EH (cell line): ENCODE measurements at regions not wholly inside any gene's neighbourhood (a gene's known extent, or its start where the extent isn't known, plus 50 kb on each side); places are given as distances from the start of the nearest gene placed in this dataset.

Experiments used
- DNase-seq: peaks from one replicate; pipeline ENCODE4 v3.0.0-alpha.2; 2015; ENCODE audit warnings: low read depth

DNA sequence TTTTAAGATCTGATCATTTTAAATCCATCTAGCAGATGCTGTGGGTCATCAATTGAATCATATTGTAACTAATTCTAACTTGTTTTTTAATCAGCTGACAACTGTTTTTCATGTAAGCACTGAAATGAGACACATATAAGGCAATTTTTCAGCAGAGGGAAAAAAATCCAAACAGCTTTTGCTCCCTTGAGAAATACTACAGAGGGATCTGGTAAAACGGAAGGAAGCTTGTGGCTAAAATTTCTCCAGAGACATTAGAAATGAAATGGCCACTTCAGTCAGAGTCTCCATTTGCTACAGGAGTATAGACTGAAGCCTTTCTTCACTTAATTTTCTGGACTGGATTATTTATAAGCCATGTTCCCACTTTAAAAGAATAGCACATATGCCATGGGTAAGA, 385.9 kb downstream of the MAN2A1 start:
- no peak for DNase-seq

DNA sequence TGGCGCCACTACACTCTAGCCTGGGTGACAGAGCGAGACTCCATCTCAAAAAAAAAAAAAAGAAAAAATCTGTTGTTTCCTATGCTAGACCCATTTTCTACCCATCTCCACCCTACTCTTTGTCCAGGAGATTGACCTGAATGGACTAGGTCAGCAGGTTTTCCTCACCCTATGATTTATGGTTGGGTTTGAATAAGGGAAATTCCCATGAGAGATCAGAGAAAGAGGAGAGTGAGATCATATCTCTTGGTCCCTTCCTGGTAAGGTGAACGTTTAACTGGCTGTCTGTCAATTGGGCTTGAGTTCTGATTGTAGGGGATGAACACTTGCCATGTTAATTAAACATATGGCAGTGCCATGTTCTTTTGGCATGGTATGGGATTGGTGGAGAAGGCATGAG, 387.4 kb downstream of the MAN2A1 start:
- no peak for DNase-seq

DNA sequence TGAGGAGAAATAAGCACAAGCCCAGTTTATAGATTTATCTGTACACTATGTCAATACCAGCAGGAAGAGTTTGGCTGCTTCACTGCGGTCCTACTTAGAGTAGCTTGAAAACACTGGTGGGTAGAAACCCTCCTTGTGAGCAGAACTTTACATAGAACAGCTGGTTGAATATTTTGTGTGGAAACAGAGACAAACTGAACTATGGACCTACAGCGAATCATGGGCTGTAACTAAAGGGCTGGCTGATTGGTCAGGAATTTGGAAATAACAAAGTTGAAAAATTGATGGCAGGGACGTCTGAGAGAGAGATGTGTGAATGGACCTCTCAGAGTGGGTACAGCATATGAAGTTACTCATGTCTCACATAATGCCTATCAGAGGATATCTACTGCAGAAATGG, 392.5 kb downstream of the MAN2A1 start:
- DNase-seq: no peak

DNA sequence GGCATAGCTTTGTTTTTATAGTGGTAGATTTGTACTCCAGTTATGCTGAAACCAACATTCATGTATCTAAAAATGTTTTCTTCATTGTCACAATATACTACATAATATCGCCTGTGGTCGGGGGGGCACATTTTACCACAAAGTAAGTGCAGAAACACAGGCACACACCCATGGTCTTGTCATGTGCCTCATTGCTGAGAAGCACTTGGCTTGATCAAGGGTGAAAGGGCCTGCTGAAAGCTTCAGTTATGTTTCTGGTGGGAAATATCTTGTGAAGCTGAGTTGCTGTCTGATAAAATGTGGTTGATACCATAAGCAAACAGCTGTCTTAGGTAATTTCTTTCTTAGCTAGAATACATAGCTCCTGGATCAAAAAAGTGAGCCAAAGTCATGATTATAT, 393.1 kb downstream of the MAN2A1 start:
- no peak for DNase-seq

DNA sequence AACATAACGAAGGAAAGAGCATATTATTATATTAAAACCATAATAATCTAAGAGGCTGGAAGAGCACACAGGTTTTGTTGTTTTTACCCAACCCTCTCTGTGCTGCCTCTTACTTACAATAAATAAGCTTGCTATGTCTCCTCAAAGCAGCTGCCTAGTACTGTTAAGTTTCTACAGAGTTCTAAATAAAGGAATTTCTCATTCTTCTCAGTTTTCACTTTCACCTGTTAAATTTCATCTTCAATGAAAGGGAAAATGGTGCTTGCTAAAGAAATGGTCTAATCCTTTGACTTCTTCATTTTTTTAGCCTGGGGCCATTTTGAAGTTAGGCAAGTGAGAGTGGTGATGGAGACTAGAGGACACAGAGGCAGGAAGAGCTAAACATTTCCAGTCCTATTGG, 396.1 kb downstream of the MAN2A1 start:
- DNase-seq: no peak

DNA sequence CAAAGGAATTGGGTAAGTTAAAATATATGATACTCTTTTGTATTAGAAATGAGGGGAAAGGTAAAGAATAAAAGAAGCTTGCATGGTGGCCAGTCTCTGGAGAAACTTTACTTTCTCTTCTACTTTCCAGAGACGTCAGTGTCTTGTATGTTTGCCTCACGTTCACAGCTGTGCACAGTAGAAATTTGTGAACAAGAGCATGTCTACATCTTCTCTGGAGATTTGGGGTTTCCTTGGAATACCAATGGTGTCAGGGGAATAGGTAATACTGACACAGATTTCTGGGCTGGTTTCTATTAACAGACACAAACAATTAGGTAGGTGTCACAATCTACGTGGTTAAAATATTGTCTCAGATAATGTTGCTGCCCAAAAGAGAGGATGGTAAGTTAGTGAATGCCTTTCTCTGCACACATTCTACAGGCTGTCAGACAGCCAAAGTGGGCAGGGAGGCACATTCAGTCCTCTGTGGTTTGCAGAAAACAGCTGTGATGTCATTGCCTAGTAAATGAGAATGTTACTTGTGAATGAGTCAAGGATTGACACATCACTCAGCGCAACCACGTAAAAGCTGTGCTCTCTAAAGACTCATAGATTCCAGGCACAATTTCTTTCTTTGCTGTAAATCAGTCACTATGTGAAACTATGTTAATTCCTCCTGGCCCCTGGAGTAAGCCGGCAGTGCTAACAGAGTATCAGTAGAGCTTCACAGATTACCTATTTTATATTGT, 397.1 kb downstream of the MAN2A1 start:
- DNase-seq: peak; percentile 24

DNA sequence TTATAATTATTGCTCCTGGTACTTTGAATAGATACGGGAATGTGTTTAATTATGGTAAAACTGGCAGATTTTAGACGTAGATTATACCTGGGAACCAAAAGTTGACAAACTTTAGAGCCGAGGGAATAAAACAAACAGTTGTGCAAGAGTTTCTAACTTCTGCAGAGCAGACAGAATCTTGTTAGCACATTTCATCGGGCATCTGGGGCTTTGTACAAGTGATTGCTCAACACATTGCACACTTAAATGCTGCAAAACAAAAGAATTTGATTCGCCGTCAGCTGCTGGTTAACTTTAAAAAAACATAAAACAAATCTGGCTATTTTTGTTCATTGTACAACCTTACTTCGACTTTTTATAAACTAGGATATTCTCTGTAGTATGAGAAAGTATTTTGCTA, 398.1 kb downstream of the MAN2A1 start:
- DNase-seq: no peak

DNA sequence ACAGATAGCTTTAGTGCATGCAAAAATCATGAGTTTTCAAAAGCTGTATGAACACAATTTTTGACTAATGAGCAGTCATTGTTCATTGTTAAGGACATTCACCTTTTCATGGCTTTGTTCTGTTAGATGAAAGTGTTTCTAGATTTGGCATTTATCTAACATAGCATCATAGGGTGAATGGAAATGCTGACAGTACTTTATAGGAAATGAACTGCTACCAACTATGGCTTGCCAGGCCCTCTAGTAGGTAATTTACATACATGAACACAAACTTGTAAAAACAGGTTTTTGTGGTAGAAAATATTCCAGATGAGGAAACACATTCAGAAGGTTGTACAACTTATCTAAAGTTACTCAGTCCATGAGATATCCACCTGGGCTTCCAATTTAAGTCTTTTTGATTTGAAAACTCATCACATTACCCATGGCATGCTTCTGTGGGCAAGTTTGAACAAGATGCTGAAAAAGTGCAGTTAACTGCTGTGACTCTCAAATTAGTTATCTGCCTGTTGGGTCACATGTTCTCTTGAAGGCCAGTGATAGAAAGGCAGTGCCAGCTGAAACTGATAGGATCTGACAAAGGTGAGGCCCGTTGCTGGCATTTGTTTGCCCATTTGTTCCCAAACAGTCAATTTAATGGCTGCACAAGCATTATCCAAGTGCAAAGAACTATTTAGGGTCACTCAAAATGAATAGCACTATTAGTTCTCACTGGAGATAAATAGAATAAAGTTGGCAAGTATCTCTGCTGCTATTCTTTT, 399.1 kb downstream of the MAN2A1 start:
- DNase-seq: no peak

DNA sequence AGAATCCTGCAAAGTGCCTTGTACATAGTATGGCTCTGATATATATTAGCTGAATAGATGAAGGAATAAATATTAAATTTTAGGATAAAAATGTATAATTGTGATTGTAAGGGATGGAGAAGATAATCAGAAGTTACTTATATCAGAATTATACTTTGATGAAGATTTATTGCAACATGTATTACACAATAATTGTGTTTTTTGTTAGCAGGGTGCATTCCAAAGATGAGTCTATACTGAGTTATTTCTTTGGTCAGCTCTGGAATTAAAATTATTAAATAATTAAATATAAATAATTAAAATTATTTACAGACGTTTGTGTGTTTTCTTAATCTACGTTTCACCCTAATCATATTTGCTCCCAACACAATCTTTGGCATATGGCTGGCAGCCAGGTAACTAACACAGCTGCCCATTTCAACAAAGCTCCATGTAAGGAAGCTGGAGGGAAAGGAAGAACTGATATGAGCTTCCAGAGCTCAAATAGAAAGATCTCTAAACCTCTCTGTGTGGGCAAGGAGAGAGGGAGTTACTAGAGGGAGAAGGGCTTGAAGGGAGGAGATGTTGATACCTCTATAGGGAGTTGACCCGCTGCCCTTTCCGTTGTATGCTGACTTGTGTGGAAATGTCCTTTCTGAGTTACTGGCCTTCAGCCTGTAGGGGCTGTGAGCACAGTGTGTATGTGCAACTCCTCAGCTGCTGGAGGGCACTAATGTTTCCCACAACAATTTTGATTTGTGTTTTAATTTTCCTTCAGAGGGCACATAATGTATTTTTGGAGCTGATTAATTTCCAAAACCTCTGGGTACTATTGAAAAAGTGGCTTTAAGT, 403.4 kb downstream of the MAN2A1 start:
- no peak for DNase-seq

DNA sequence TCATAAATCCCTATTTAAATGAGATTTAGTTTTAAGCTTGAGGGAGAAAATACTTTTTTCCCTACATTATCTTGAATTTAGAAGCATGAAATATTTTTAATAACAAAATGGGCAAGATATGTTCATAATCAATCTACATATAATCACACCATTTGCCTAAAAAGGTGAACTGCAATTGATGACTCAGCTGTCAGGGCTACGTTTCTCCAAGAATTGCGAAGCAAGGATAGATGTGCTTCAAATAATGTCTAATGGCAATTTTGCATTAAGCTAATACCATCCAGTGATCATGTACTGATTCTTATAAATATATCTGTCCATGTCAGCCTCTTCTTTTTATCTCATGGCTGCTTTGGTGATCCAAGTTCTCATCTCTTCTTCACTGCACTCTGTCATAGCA, 404.4 kb downstream of the MAN2A1 start:
- DNase-seq: no peak

DNA sequence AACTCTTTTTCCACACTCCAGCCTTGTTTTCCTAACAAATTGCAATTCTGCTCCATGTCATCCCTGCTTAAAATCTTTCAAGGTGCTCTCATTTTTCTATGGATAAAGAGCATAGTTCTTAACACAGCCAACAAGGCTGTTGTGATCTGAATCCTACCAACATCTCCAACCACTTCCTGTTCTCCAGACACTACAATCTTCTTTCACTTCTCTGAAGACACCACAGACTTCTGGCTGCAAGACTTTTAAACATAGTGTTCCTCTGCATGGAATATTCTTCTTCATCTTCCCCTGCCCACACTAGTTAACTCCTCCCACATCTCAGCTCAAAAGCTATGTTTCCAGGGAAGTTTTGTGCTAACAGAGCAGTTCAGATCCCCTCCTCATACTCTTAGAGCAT, 404.8 kb downstream of the MAN2A1 start:
- DNase-seq: no peak

DNA sequence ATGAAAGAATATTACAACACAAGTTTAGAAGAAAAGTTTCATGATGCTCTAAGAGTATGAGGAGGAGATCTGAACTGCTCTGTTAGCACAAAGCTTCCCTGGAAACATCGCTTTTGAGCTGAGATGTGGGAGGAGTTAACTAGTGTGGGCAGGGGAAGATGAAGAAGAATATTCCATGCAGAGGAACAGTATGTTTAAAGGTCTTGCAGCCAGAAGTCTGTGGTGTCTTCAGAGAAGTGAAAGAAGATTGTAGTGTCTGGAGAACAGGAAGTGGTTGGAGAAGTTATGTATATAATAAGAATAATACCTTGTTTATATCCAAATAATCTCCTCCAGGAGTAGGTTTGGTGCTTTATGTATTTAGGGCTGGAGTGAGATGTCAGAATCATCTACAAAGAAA, 406.7 kb downstream of the MAN2A1 start:
- DNase-seq: no peak

DNA sequence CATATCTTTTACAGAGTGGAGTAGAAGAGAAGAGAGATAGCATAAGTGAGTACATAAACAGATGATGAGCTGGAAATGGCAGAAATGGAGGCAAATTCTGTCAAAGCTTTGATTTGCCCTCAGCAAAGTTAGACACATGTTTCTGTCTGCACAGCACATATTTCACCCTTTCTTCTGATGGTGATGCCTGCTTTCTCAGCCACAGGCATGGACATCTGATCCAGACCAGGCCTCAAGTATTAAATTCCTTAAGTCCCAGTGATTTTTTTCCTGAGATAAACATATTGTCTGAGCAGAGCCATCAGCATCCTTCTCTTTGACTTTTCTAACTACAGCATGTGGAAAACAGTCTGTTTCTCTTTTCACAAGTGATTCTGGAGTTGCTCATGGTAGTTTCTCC, 409.8 kb downstream of the MAN2A1 start:
- no peak for DNase-seq

DNA sequence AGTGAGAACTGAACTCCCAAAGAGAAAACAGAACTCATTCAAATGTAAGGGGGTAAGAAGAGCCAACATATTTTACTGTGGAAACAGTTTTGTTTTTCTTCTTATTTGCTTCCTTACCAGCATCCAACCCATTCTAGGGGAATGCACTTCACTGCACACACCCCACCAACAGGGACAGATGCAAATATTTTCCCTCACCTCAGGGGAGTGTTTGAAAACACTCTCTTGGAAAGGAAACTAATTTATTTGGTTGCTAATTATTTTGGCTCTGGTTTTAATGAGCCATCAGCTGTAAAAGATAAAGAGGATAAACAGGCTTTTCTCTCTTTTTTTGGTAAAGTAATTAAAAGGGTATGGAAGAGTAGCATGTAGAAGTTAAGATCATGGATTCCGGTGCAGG, 413.4 kb downstream of the MAN2A1 start:
- DNase-seq: no peak

DNA sequence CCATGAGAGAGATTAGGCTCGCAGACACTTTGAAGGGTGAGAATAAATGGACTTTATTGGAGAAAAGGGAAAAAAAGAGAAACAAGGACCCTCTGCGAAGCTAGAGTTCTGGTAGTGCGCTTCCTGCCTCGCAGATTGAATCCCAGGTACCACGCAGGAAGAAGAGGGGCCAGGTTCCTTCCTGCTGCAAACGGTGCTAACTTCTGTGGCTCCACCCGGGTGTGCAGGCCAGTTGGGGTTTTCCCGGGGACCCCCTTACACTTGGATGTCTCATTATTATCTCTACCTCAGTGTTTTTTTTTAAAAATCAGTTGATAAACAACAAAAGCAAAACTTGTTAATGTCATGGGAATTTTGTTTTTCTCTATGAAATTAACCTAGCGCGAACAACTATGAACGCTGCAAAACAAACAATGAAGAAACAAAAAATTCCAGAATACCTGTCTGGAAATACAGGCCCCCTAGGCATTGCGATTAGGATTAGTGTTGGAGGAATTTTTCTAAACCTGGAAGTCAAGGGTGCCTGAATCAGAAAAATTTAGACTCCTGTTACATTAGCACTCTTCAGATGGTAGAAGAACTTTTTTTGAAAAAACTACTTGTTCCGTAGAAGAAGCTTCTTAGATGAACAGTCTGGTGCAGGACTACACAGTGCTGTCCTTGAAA, 414.5 kb downstream of the MAN2A1 start:
- no peak for DNase-seq

DNA sequence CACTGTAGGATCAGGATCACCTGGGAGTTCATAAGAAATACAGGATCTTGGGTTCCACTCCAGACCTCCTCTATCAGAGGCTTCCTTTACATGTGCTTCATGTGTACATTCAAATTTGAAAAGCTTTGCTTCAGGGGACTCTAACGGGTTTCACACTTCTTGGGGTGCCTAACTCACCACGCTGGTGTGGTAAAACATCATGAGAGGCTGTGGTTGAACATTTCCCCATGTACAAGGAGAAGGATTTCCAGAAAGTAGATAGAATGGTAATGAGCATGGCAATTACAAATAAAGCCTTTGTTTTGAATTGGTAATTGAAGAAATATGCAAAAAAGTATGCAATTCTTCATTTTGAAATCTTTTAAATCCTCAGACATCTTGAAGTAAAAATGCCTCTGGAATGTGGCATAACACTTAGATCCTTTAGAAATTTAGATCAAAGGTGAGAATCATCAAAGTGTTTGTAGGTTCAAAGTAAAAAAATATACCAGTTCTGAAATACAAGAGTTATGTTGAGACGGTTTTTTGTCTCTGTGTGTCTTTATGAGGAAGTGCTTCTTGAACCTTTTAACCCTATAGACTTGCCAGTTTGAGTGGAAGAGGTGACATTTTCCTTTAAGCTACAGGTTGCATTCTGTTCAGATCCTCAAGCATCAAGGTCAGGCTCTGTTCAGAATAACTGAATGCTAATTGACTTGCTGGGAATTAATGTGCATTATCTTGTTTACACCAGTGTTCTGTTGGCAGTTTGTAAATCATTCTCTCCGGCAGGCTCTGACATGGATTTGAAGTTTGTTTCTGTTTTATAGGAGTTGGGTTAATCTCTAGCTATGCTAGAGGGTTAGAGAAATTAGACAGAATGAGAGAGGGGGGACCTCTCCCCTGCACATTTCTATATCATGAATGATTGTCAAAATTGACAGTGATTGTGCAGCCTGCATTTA, 415.3 kb downstream of the MAN2A1 start:
- no peak for DNase-seq

DNA sequence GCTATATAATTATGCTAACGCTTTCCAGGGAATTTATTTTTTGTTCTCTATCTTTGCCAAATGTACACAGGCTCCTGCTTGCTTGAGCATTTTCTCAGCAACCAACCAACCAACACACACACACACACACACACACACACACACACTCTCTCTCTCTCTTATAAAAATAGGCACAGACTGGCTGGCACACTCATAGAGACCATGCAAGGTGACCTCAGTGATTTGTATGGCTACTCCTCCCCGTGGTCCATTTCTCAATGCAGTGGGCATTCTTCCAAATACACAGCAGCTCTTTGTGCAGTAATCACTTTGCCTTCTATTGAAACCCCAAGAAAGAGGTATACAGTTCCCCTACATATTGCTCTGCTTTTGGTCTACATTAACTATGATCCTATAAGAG, 416.0 kb downstream of the MAN2A1 start:
- DNase-seq: no peak

DNA sequence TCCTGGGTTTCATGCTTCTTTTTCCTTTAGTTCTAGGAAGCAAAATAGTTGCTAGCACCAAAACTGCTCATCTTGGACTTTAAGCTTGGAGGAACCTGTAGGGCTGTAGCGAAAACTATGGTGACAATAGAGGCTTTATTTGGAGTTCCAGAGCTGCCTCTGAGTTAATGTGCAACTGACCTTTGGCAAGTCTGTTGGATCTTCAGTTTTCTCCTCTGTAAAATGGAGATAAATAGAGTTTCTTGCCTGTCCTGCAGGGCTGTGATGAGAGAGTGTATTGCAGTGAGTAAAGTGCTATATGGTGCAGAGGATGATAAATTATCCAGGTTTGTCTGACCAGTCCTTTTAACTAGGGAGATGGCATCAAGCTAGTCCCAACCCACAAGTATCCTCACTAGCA, 417.0 kb downstream of the MAN2A1 start:
- DNase-seq: no peak

DNA sequence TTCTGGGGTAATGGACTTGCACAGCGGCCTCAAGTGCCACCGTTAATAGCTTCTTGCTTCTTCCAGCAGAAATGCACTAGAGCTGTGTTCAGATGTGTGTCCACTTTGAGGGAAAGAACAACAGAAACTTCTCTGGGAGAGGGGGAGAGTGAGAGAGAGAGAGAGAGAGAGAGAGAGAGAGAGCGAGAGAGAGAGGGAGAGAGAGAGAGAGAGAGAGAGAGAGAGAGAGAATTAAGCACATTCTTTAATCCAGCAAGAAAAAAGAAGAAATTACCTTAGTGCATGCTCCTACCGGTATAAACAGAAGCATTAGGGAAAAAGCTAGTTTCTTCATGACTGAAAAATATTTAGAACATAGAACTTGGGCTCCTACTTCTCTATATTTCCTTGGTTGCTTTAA, 418.8 kb downstream of the MAN2A1 start:
- no peak for DNase-seq

DNA sequence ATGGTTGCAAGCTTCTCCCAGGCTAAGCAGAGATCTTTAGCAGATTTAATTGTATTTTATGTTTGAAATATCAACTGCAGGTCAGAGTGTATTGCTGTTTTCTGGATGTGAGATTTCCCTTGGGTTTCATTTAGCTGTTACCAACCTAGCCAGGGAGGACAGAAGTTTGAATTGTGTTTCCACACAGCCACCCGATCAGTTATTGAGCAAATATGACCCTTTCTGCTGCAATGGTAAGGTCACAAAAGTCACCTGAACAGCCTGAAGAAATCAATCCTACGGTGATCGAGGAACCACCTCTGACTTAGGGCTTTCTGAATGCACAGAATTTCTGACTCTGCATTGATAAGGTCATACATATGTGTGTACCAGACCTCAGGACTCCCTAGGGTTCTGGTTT, 419.9 kb downstream of the MAN2A1 start:
- no peak for DNase-seq

DNA sequence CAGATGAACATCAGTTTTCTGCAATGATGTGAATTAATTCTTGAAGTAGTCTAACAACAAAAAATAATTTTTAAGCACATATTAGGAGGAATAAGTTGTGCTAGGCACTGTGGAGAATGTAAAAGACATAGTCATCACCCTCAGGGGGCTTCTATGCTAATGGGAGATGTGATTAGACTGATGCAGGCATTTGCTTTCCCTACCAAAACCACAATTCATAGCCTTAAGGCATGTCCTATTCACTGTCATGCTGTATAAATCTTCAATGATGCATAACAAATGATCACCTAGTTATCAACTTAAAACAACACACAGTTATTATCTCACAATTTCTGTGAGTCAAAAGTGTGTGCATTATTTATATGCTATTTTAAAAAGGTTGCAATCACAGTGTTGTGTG, 422.6 kb downstream of the MAN2A1 start:
- no peak for DNase-seq
